H9 (cell line): ENCODE measurements at regions not wholly inside any gene's neighbourhood (a gene's known extent, or its start where the extent isn't known, plus 50 kb on each side); places are given as distances from the start of the nearest gene placed in this dataset.

Experiments used
- DNase-seq: peaks from one replicate; pipeline ENCODE4 v3.0.0-alpha.2; 2017
- H2AFZ ChIP-seq: one replicate; pipeline ENCODE4 v1.6.1; 2013; ENCODE audit warnings: mild to moderate bottlenecking, low read length, control low read depth, moderate library complexity
- H2AK5ac ChIP-seq: 2 replicates; pipeline ENCODE4 v1.6.1; 2013; ENCODE audit warnings: low read length, control low read depth, mixed read lengths; ENCODE audit not compliant: insufficient read length
- H2BK120ac ChIP-seq: one replicate; pipeline ENCODE4 v1.6.1; 2013; ENCODE audit warnings: low read depth, mild to moderate bottlenecking, low read length, control low read depth, inconsistent platforms; ENCODE audit not compliant: poor library complexity, severe bottlenecking
- H2BK12ac ChIP-seq: 2 replicates; pipeline ENCODE4 v1.6.1; 2013; ENCODE audit warnings: low read length, control low read depth, mixed read lengths, low read depth; ENCODE audit not compliant: insufficient read length
- H2BK15ac ChIP-seq: 2 replicates; pipeline ENCODE4 v1.6.1; 2013; ENCODE audit warnings: low read depth, low read length, control low read depth
- H2BK20ac ChIP-seq: one replicate; pipeline ENCODE4 v1.6.1; 2013; ENCODE audit warnings: low read depth, mild to moderate bottlenecking, low read length, control low read depth, inconsistent platforms; ENCODE audit not compliant: poor library complexity, severe bottlenecking
- H2BK5ac ChIP-seq: 2 replicates; pipeline ENCODE4 v1.6.1; 2013; ENCODE audit warnings: low read length, control low read depth, mixed read lengths; ENCODE audit not compliant: insufficient read length
- H3K14ac ChIP-seq: 2 replicates; pipeline ENCODE4 v1.6.1; 2013; ENCODE audit warnings: low read length, control low read depth; ENCODE audit not compliant: insufficient read depth
- H3K18ac ChIP-seq: 2 replicates; pipeline ENCODE4 v1.6.1; 2013; ENCODE audit warnings: low read depth, mild to moderate bottlenecking, mixed read lengths, low read length, control low read depth; ENCODE audit not compliant: insufficient read length
- H3K23ac ChIP-seq: 2 replicates; pipeline ENCODE4 v1.6.1; 2013; ENCODE audit warnings: low read length, control low read depth, mixed read lengths, low read depth; ENCODE audit not compliant: insufficient read length
- H3K23me2 ChIP-seq: 2 replicates; pipeline ENCODE4 v1.6.1; 2013; ENCODE audit warnings: low read depth, mild to moderate bottlenecking, mixed read lengths, low read length, control low read depth; ENCODE audit not compliant: insufficient read length, poor library complexity, severe bottlenecking
- H3K27ac ChIP-seq: 2 replicates; pipeline ENCODE4 v1.5.1; 2013; ENCODE audit warnings: low read length, control low read depth, mixed read lengths, low read depth; ENCODE audit not compliant: insufficient read length
- H3K27me3 ChIP-seq: 2 replicates; pipeline ENCODE4 v1.6.1; 2013; ENCODE audit warnings: low read length, control low read depth, inconsistent platforms; ENCODE audit not compliant: insufficient read depth
- H3K4ac ChIP-seq: 2 replicates; pipeline ENCODE4 v1.6.1; 2013; ENCODE audit warnings: low read depth, mild to moderate bottlenecking, control low read depth, inconsistent platforms, low read length, moderate library complexity
- H3K4me1 ChIP-seq: 2 replicates; pipeline ENCODE4 v1.6.1; 2013; ENCODE audit warnings: low read length, control low read depth, inconsistent platforms; ENCODE audit not compliant: insufficient read depth
- H3K4me2 ChIP-seq: 2 replicates; pipeline ENCODE4 v1.6.1; 2013; ENCODE audit warnings: low read length, control low read depth, mixed read lengths; ENCODE audit not compliant: insufficient read length, insufficient read depth
- H3K56ac ChIP-seq: 2 replicates; pipeline ENCODE4 v1.6.1; 2013; ENCODE audit warnings: low read depth, mild to moderate bottlenecking, mixed read lengths, low read length, control low read depth; ENCODE audit not compliant: insufficient read length
- H3K79me1 ChIP-seq: 2 replicates; pipeline ENCODE4 v1.6.1; 2013; ENCODE audit warnings: low read depth, mild to moderate bottlenecking, moderate library complexity, low read length, control low read depth, inconsistent platforms; ENCODE audit not compliant: insufficient read depth, poor library complexity, severe bottlenecking
- H3K79me2 ChIP-seq: 2 replicates; pipeline ENCODE4 v1.6.1; 2013; ENCODE audit warnings: low read length, control low read depth, inconsistent platforms; ENCODE audit not compliant: insufficient read depth
- H3K9ac ChIP-seq: 2 replicates; pipeline ENCODE4 v1.6.1; 2013; ENCODE audit warnings: low read length, control low read depth, mixed read lengths; ENCODE audit not compliant: insufficient read length; ENCODE audit errors: extremely low read depth
- H3K9me3 ChIP-seq: one replicate; pipeline ENCODE4 v1.6.1; 2013; ENCODE audit warnings: low read depth, low read length, inconsistent platforms; ENCODE audit not compliant: control insufficient read depth
- H3T11ph ChIP-seq: one replicate; pipeline ENCODE4 v1.6.1; 2013; ENCODE audit warnings: mild to moderate bottlenecking, low read length, control low read depth, inconsistent platforms
- H4K20me1 ChIP-seq: one replicate; pipeline ENCODE4 v1.6.1; 2013; ENCODE audit not compliant: control insufficient read depth, insufficient read length, insufficient read depth
- H4K5ac ChIP-seq: 2 replicates; pipeline ENCODE4 v1.6.1; 2013; ENCODE audit warnings: low read depth, mild to moderate bottlenecking, mixed read lengths, low read length, control low read depth; ENCODE audit not compliant: insufficient read length
- H4K8ac ChIP-seq: replicated peaks from 2 replicates; pipeline ENCODE4 v1.6.1; 2013; ENCODE audit warnings: low read length, control low read depth, mixed read lengths, low read depth; ENCODE audit not compliant: insufficient read length
- H4K91ac ChIP-seq: 2 replicates; pipeline ENCODE4 v1.6.1; 2013; ENCODE audit warnings: low read depth, mild to moderate bottlenecking, moderate library complexity, mixed read lengths, low read length, control low read depth; ENCODE audit not compliant: insufficient read length
- H3K27ac Mint-ChIP-seq, 3 experiments: 2 replicates in 2 of 3; 3 replicates in 1 of 3; pipeline ENCODE4 v1.8.0; 2020 to 2021; ENCODE audit warnings: mixed read lengths in 3 of 3, mild to moderate bottlenecking in 1 of 3, moderate library complexity in 1 of 3
- H3K27me3 Mint-ChIP-seq: 2 replicates; pipeline ENCODE4 v1.8.0; 2021; ENCODE audit warnings: low read depth, mild to moderate bottlenecking, moderate library complexity, mixed read lengths
- H3K36me3 Mint-ChIP-seq, 3 experiments: 2 replicates in 2 of 3; 3 replicates in 1 of 3; pipeline ENCODE4 v1.8.0; 2020 to 2021; ENCODE audit warnings: low read depth in 3 of 3, mixed read lengths in 3 of 3; ENCODE audit not compliant: insufficient read depth in 1 of 3
- H3K4me1 Mint-ChIP-seq, 2 experiments: 2 replicates each; pipeline ENCODE4 v1.8.0; 2020; ENCODE audit warnings: mixed read lengths in 2 of 2
- H3K4me3 Mint-ChIP-seq, 2 experiments: 2 replicates in 1 of 2; 3 replicates in 1 of 2; pipeline ENCODE4 v1.8.0; 2020 to 2021; ENCODE audit warnings: mild to moderate bottlenecking in 2 of 2, mixed read lengths in 2 of 2, moderate library complexity in 1 of 2
- H3K9me3 Mint-ChIP-seq, 2 experiments: 2 replicates in 1 of 2; 3 replicates in 1 of 2; pipeline ENCODE4 v1.8.0; 2020; ENCODE audit warnings: mild to moderate bottlenecking in 2 of 2, mixed read lengths in 2 of 2, moderate library complexity in 1 of 2
- CTCF ChIP-seq: fragments of 200-600 bp; sonication (generic); conservative IDR thresholded peaks from 3 replicates; pipeline ENCODE4 v1.8.0; 2021; ENCODE audit warnings: antibody characterized with exemption, mild to moderate bottlenecking
- WGBS: extraction: QIAGEN DNeasy Blood & Tissue Kit; methylation state at CpG from one replicate; pipeline ENCODE4 v1.1.7; 2013; ENCODE audit warnings: missing lambda C conversion rate, low lambda C conversion rate, mixed read lengths; ENCODE audit not compliant: insufficient read length; ENCODE audit errors: extremely low coverage; 5-methylcytosine and 5-hydroxymethylcytosine counted together

GRCh38 chr9:11340654-11341053 is 727.9 kb upstream of the PTPRD start:
- TF ChIP-seq CTCF = no peak
- Histone ChIP-seq H3K9ac (no peak overlapping the region), H2AK5ac (no peak overlapping the region), H3K79me2 (no peaks in the 10 kb centered on the region), H3K18ac (no peak overlapping the region), H2BK12ac (no peak overlapping the region), H3K27ac (no peak overlapping the region), H3K4me2 (no peak overlapping the region), H2BK120ac (no peak overlapping the region), H4K91ac (no peak overlapping the region), H4K8ac (no peak overlapping the region), H3T11ph (no peak overlapping the region), H3K23me2 (no peaks in the 10 kb centered on the region), H3K79me1 (no peaks in the 10 kb centered on the region), H3K9me3 (no peaks in the 10 kb centered on the region), H4K5ac (no peak overlapping the region), H3K27me3 (no peaks in the 10 kb centered on the region), H3K4me1 (no peaks in the 10 kb centered on the region), H3K23ac (no peak overlapping the region), H3K14ac (no peak overlapping the region), H2AFZ (no peak overlapping the region), H4K20me1 (no peaks in the 10 kb centered on the region), H3K56ac (no peak overlapping the region), H2BK15ac (no peak overlapping the region), H2BK20ac (no peak overlapping the region), H3K4ac (no peak overlapping the region), H2BK5ac (no peak overlapping the region)
- no peak overlapping the region for H3K4me3 Mint-ChIP-seq
- 0 out of 7 replicates have a peak overlapping the region, but pooled peaks of 1 of the 3 experiments have one; percentile 10 for H3K27ac Mint-ChIP-seq
- no peaks in the 10 kb centered on the region for H3K27me3 Mint-ChIP-seq
- WGBS = no CpG with 5 or more reads among the region's 1 CpG
- no peaks in the 10 kb centered on the region for H3K9me3 Mint-ChIP-seq
- H3K4me1 Mint-ChIP-seq = no peaks in the 10 kb centered on the region
- no peaks in the 10 kb centered on the region for H3K36me3 Mint-ChIP-seq
- no peak for DNase-seq
